OCI-LY7 (cell line): ENCODE measurements at regions not wholly inside any gene's neighbourhood (a gene's known extent, or its start where the extent isn't known, plus 50 kb on each side); places are given as distances from the start of the nearest gene placed in this dataset.

Experiments
- CTCF ChIP-seq: fragments of 200-600 bp; sonication (generic); conservative IDR thresholded peaks from 2 replicates; pipeline ENCODE4 v1.5.1; 2014; ENCODE audit warnings: mild to moderate bottlenecking, antibody characterized with exemption, low read length, moderate library complexity, mixed read lengths
- EZH2phosphoT487 ChIP-seq: fragments of 200-600 bp; sonication (generic); IDR thresholded peaks from 2 replicates; pipeline ENCODE4 v1.6.1; 2018; ENCODE audit warnings: low read depth, borderline replicate concordance, mild to moderate bottlenecking, mixed run types, antibody characterized with exemption, low read length, moderate library complexity, mixed read lengths

- TF ChIP-seq CTCF (no peak), EZH2phosphoT487 (no peak)
Observed at GRCh38 chr5:58127255-58128220, 332.3 kb downstream of the PLK2 start.
